ENCODE measurements at regions not wholly inside any gene's neighbourhood (a gene's known extent, or its start where the extent isn't known, plus 50 kb on each side); places are given as distances from the start of the nearest gene placed in this dataset.
A peak's percentile ranks its signal among the peaks of the same experiment; 100 is the strongest.
"Not testable (repeated sequence)": the region's sequence is repeated elsewhere in the genome, so short reads cannot be mapped to it uniquely, and the experiment has no call there.

DNA sequence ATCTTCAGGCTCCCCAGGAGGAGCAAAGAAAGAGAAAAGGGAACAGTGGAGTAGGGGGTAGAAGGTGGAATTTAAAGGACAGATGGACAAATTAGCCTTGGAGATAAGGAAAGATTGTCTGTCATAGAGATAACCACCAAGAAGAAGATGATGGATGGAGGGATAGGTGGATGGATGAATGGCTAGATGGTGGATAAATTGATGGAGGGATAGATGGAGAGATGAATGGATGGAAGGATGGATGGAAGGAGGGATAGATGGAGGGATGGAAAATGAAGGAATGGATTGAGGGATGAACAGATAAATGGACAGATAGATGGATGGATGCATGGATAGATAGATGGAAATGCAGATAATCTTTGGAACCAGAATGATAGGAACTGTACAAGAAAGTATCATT is 102.8 kb downstream of the TNFAIP3 start:
- no peak for DNase-seq (ENCODE audit: low spot score)

DNA sequence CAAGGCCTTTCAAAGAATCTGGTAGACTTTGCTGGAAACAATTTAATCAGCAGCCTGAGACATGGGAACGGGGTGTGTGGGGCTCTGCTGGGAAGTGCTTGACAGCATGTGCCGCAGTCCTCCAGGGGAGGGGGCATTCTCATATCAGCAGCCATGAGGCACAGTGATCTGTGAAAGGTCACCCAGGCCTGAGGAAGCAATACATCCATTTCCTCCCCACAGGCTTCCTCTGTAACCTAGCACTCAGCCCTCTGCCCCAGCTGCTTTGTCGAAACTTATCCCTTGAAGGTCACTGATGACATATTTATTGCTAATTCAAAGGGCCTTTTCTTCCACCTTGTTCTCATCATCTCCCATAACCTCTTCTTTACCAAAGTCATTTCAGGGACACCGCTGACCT is 103.3 kb downstream of the TNFAIP3 start:
- no peak for DNase-seq (ENCODE audit: low spot score)

DNA sequence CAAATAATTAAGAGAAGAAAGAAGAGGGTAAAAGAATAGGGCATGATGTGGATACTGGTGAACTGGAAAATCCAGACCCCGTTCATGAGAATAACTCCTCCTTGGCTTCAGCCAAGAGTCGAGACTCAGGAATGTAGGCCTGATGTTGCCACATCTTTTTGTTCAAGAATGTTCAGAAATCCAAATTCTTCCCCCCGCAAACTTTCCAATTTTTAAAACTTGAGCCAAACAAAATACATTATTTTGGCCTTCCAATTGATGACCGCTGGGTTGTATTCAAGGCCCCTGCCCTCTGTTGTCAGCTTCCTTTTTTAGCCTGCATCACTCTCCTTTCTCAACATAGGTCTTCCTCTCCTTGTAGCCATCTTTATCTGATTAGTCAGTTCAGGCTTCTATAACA is 106.1 kb downstream of the TNFAIP3 start:
- DNase-seq (ENCODE audit: low spot score), result no peak

DNA sequence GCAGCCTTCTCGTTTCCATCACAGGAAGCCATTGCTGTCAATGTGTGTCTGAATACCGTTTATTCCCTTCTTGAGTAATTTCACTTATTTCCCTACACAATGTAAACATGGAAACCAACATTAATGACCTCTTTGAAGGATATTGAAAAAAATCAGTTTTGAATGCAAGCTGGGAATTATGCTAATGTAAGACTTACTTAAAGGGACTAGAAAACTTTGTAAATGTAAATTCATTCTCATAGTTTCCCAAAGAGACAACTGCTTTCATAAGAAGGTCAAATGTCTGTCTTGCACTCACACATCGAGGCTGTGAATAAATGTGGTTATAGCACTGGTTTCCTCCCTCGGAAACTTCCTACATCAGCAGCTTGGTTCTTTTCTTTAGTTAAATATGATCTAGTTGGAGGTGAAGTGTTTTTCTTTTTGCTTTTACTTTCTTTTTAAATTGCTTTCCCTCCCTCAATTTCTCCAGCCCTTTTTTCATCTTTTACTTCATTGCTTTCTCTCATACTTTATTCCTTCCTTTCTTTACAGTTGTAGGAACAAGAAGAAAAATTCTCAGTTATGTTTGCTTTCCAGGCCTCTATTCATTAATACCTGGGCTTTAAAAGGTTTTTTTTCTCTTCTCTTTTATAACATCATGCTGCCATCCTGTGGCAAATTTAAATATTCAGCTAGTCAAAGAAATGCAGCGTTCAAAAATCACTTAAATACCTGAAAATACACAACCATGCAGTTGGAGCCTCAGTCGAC is 108.3 kb downstream of the TNFAIP3 start:
- DNase-seq (ENCODE audit: low spot score), result no peak

DNA sequence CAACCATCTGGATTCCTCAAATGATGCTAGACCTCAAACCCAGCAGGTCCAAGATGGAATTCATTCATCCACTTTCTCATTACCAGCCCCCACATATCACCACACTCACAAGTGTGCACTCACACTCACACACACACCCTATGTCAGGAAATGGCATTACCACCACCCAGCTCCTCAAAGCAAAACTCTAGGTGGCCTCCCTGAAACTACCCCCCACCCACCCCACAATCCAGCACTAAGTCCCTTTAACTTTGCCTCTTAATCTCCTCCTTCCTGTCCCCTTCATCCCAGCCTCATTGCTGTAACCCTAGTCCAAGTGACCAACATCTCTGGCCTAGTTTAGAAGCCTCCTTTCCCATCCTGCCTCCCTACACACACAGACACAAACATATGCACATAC is 109.4 kb downstream of the TNFAIP3 start:
- no peak for DNase-seq (ENCODE audit: low spot score)

DNA sequence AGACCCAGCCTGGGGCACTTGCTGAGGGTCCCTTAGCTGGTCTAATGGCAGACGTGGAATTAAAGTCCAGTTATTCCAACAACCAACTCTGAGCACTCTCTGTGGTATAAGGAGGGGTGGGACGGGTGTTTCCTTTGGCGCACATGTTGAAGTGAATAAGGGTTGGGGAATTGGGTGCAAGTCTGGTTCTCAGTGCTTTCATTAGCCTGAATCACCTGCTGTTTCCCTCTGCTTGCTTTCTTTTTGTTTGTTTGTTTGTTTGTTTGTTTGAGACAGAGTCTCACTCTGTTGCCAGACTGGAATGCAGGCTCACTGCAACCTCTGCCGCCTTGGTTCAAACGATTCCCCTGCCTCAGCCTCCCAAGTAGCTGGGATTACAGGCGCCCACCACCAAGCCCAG is 110.1 kb downstream of the TNFAIP3 start:
- no peak for DNase-seq (ENCODE audit: low spot score)

DNA sequence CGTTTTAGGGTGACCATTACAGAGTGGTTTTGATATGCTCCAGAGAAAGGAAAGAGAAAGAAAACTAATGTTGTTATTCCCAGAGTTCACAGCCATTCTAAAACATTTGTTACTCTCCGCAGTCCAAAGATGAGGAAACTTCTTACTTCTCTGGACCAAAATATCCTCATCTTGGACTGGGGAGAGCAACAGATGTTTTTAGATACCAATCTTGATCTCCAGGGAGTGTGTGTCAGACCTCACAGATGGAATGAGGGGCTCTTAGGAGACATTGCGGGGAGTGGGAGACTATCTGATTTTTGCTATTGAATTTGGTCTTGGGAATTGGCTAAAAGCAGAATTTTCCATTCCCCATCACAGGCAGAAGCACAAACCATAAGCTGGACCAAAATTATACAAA is 110.8 kb downstream of the TNFAIP3 start:
- DNase-seq (ENCODE audit: low spot score), result no peak

DNA sequence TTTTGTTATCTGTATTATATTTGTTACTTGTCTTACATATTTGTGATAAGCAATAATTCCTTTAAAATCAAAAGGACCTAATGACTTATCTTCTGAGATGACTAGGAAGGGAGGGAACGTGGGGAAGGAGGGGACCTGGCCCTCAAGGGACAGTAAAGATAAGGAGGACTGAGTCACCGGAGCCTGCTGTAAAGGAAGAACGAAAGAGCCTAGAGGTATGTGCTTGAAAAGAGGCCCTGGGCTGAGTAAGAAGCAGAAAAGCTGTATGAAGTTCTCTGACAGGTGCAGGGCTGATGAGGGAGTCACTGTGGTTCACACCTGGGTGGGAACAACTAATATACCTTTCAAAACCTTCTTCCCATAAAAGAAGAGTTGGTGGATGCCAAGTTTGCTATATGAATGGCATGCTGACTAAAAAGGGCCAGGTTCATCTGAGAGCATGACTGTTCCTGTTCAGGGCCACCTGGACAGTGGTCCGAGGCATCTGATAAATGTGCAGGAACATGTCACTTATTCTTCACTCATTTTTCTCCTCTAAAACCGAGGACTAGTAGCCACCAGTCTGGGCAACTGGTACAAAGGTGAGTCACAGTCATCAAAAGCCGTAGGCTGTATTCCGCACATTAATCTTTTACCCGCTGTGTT is 111.3 kb downstream of the TNFAIP3 start:
- no peak for DNase-seq (ENCODE audit: low spot score)

DNA sequence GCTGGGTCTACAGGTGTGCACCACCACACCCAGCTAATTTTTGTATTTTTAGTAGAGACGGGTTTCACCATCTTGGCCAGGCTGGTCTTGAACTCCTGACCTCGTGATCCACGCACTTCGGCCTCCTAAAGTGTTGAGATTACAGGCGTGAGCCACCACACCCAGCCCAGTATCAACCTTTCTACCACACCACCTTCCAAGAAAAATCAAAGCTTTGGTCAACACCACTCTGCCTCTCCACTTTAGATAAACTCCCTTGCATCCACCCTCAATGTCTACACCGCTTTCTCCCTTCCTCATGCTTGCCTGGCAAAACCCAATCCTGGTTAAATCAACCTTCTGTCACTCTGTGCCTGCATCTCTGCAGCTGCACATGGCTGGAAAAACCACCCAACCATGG is 112.2 kb downstream of the TNFAIP3 start:
- not testable (repeated sequence) for DNase-seq (ENCODE audit: low spot score)

DNA sequence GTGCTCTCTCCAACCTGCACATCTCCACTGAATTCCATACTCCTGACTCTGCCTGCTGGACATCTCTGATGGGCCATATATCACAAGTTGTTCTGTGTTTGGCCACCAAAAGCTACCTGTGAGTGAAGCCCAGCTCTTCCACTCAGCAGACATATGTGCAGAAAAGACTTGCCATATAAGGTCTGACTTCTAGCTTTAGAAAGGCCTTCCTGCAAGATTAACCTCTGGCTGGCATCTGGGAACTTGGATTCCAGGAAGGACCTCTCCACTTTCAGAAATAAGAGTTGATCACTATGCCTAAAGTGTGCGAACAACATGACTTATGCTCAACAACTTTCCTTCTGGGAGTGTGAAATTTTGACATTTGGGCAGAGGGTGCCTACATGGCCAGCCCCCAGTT is 113.7 kb downstream of the TNFAIP3 start:
- no peak for DNase-seq (ENCODE audit: low spot score)

DNA sequence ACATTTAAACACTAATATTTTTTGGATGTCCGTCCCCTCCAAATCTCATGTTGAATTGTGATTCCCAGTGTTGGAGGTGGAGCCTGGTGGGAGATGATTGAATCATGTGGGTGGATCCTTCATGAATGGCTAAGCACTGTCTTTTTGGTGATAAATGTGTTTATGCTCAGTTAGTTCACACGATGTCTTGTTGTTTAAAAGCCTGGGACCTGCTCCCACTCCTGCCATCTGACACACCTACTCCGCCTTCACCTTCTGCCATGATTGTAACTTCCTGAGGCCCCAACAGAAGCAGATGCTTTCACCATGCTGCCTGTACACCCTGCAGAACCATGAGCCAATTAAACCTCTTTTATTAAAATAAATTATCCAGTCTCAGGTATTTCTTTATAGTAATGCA is 114.7 kb downstream of the TNFAIP3 start:
- no peak for DNase-seq (ENCODE audit: low spot score)

DNA sequence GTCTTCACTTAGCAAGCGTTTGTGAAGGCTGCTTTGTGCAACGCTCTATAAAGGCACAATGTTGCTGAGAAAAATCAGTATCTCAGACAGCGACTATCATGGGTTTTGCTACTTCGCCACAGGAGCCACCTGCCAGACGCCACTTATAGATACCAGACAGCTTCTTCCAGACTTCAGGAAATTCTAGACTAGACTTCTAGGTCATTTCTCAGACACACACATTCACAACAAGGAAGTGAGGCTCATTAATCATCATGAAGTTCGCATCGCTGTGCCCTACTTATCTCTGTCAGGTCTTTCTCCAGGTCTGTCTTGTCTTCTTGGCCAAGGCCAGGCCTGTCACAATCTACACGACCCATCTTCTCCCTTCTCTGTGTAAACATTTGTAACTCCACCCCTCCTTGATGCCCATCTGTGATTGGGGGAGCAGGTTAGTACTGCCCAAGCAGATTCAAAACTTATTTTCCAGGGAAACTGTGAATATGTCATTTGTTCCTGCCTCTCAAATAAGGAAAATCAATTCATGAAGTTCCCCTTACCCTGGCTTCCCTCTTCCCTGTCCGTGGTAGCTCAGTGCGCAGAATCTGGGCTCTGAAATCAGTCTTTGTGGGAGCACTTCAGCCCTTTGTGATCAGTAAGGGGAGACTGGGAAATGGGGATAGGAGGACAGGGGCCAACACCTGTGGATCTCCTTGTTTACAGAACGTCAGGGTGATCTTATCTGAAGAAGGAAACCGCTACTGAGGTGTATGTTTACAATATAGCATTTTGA is 115.5 kb downstream of the TNFAIP3 start:
- no peak for DNase-seq (ENCODE audit: low spot score)

DNA sequence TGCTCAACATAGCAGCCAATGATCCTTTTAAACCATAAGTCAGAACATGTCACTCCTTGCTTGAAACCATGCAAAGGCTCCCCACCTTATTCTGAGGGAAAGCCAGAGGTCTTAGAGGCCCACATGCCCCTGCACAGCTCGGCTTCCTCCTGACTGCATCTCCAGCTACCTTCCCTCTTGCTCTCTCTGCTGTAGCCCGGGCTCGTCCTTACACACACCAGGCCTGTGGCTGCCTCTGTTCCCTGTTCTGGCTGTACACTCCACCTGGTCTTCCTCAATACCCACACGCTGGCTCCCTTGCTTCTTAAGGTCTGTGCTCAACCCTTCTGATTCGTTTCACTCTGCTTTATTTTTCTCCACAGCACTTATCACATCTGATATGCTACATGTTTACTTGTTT is 116.2 kb downstream of the TNFAIP3 start:
- no peak for DNase-seq (ENCODE audit: low spot score)

DNA sequence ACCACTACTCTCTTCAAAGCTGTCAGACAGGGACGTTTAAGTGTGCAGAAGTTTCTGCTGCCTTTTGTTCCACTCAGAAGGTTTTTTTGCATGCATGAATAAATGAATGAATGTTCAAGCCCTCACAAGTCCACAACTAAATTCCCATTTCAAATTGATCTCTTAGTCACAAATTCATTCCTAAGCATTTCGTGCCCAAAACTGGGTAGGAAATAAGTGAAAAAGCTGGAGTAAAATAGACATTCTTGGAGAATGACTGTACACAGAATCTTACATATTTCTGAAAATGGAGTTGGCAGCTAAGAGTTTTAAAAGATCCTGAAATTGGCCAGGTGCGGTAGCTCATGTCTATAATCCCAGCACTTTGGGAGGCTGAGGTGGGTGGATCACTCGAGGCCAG is 117.6 kb downstream of the PERP start:
- DNase-seq (ENCODE audit: low spot score), result no peak

DNA sequence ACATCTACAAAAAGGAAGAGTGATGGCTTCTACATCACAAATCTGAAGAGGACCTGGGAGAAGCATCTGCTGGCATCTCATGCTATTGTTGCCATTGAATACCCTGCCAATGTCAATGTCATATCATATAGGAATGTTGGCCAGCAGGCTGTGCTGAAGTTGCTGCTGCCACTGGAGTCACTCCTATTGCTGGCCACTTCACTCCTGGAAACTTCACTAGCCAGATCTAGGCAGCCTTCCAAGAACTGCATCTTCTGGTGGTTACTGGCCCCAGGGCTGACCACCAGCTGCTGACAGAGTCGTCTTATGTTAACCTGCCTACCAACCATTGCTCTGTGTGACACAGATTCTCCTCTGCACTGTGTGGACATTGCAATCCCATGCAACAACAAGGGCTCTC is 111.8 kb downstream of the PERP start:
- DNase-seq (ENCODE audit: low spot score), result no peak

DNA sequence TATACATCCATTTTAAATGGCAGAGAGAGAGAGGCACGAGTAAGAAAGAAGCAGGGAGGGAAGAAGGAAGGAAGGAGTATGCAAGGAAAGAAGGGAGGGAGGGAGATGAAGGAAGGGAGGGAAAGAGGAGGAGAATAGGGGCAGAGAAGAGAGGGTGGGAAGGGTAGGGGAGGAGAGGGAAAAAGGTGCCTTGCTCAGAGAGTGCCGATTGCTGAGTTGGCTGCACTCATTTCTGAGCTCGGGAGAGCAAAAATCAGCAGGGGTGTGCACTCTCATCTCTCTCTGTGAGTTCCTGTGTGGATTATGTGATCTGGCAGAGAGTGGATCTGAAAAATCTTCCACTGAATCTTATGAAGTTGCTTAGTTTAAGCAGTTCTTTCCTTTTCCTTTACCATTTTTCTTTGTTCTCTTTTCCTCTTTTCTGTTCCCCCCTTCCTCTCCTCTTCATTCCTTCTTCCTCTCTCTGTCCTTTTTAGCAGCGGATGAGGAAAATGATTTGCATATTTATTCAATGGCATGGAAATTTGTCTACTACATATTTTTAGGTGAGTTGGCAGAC is 108.7 kb downstream of the PERP start:
- DNase-seq (ENCODE audit: low spot score), result no peak

DNA sequence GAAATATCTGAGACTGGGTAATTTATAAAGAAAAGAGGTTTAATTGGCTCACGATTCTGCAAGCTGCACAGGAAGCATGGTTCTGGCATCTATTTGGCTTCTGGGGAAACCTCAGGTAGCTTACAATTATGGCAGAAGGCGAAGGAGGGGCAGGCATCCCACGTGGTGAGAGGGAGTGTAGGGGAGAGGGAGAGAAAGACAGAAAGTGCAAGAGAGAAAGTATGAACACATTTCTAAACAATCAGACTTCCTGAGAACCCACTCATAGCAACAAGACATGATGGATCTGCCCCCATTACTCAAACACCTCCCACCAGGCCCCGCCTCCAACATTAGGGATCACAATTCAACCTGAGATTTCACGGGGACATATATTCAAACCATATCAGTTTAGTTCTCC is 107.4 kb downstream of the PERP start:
- no peak for DNase-seq (ENCODE audit: low spot score)

DNA sequence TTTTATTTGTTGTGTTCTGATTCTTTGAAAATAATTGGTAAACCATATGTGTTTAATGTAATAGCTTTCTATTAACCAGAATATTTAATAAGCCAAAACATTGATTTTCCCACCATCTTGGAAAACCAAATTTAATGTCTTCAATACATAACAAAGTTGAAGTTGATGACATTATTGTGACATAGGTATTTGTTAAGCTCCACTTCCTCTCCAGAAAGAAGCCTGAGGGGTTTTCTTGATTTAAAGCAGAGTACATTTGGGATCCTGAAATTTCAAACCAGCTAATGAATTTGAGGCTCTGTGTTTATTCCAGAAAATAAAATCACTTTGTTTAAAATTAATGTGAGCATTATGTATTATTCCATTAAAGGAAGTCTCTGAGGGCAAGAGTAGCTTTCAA is 106.3 kb downstream of the PERP start:
- DNase-seq (ENCODE audit: low spot score), result no peak

DNA sequence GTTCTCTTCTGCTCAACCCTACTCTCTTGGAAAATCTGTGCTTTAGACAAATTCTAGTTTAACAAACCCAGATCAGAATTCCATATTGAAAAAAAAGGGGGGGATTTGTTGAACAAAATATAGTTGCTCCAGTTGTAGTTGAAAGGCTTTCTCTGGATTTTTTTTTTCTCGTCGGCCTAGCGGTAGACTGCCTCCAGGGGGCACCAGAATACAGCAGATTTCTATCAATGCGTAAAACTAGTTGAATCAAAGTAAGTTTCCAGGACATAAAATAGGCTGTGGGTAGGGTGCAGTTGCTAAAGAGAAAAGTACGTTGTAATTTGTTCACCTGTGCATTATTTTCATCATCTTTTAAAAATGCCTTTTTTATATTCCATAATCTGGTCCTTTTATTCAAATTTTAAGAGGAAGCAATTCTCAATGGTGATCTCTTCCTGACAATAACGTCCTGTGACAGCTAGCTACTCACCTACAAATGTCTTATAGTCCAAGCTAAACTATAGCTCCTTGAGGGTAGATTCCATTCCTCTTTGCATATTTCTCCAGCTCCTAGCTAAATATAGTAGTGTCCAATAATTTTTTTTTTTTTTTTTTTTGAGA is 105.4 kb downstream of the PERP start:
- DNase-seq (ENCODE audit: low spot score), result peak; percentile 55

DNA sequence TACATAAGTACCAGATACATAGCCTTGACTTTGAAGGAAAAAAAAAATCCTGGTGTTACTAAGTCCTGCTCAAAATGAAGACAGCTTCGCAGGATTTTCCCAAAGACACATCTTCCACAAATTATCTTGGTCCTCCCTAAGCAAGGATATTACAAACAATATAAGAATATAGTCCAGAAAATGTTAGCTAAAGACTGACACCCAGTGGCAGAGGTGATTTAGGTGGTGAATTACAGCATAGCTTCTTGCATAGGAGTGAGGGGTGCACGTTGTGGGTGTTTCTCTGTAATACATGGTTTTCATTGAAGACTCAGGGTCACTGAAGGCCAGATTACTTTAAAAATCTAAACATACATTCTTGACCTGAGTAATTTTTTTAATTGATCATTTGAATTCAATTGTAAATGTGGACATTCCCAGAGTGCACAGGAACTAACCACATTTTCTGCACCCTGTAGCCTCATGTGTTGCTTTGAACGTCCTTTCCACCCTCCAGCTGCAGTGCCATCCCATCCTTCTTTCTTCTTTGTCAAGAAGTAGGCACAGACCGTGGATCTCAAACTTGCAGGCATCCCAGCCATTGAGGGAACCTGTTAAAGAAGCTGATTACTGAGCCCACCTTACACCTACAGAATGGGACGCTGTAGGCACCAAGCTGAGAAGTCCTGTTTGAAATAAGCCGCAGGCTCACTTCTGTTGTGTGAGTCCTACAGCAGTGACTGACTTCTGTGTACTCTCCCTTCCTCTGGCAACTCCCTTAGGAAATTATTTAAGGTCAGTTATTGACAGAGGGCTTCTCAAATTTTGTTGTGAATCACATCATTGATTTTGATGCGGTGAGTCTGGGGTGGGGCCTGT is 102.6 kb downstream of the PERP start:
- DNase-seq (ENCODE audit: low spot score), result peak; percentile 63

DNA sequence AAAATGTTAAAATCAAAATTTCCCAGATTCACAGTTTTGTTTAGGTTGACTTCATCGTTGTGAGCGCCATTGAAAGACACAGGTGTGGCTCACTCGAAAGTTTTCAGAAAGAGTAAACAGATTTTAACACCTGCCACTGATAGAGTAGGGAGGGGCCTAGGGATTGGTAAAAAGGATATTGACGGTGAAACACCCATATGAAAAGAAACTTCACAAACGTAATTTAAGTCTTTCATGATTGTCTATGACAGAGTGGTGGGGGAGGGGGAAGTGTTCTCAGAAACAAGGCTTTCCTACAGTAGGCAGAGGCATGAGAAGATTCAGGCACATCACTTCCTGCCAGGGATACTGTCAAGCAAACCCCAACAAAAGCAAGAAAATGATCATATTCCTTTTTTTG is 101.4 kb downstream of the PERP start:
- DNase-seq (ENCODE audit: low spot score), result no peak

All from HuH-7 (cell line).